Trophoblast cell (in vitro differentiated cells and primary cell): ENCODE measurements at regions not wholly inside any gene's neighbourhood (a gene's known extent, or its start where the extent isn't known, plus 50 kb on each side); places are given as distances from the start of the nearest gene placed in this dataset.
"Not testable (repeated sequence)": the region's sequence is repeated elsewhere in the genome, so short reads cannot be mapped to it uniquely, and the experiment has no call there.

Experiments
- DNase-seq, 2 donors: peaks; one replicate each; pipeline ENCODE4 v3.0.0-alpha.2; 2016
- H2AFZ ChIP-seq: 2 replicates; pipeline ENCODE4 v1.6.1; 2013; ENCODE audit warnings: low read length, moderate library complexity, mild to moderate bottlenecking; ENCODE audit not compliant: insufficient read depth, poor library complexity
- H2AK5ac ChIP-seq: 2 replicates; pipeline ENCODE4 v1.6.1; 2013; ENCODE audit warnings: mild to moderate bottlenecking, low read length
- H2BK120ac ChIP-seq: 2 replicates; pipeline ENCODE4 v1.6.1; 2013; ENCODE audit warnings: low read length, mild to moderate bottlenecking, moderate library complexity; ENCODE audit not compliant: insufficient read depth, poor library complexity
- H2BK12ac ChIP-seq: 2 replicates; pipeline ENCODE4 v1.6.1; 2013; ENCODE audit warnings: mild to moderate bottlenecking, low read length, moderate library complexity
- H2BK5ac ChIP-seq: 2 replicates; pipeline ENCODE4 v1.6.1; 2013; ENCODE audit warnings: low read length, low read depth, moderate library complexity, mild to moderate bottlenecking; ENCODE audit not compliant: poor library complexity
- H3K14ac ChIP-seq: 2 replicates; pipeline ENCODE4 v1.6.1; 2013; ENCODE audit warnings: mild to moderate bottlenecking, low read length
- H3K18ac ChIP-seq: 2 replicates; pipeline ENCODE4 v1.6.1; 2013; ENCODE audit warnings: mild to moderate bottlenecking, low read length
- H3K23ac ChIP-seq: 2 replicates; pipeline ENCODE4 v1.6.1; 2013; ENCODE audit warnings: low read length
- H3K27ac ChIP-seq: 2 replicates; pipeline ENCODE4 v1.5.1; 2013; ENCODE audit warnings: low read depth, mild to moderate bottlenecking, inconsistent platforms, low read length, moderate library complexity
- H3K27me3 ChIP-seq: 2 replicates; pipeline ENCODE4 v1.6.1; 2013; ENCODE audit warnings: inconsistent platforms, mild to moderate bottlenecking, low read length, moderate library complexity; ENCODE audit not compliant: insufficient read depth
- H3K36me3 ChIP-seq, 2 experiments: 1 replicate in 1 of 2; 2 replicates in 1 of 2; pipeline ENCODE4 v1.6.1; 2013; ENCODE audit warnings: low read length in 2 of 2, mild to moderate bottlenecking in 2 of 2, moderate library complexity in 1 of 2; ENCODE audit not compliant: insufficient read depth in 2 of 2, control insufficient read depth in 1 of 2
- H3K4ac ChIP-seq: 2 replicates; pipeline ENCODE4 v1.6.1; 2013; ENCODE audit warnings: low read depth, mild to moderate bottlenecking, low read length, moderate library complexity
- H3K4me1 ChIP-seq, 2 experiments: 1 replicate in 1 of 2; 2 replicates in 1 of 2; pipeline ENCODE4 v1.6.1; 2013; ENCODE audit warnings: low read length in 2 of 2, mild to moderate bottlenecking in 2 of 2, moderate library complexity in 1 of 2; ENCODE audit not compliant: insufficient read depth in 2 of 2, control insufficient read depth in 1 of 2
- H3K4me2 ChIP-seq: 2 replicates; pipeline ENCODE4 v1.6.1; 2013; ENCODE audit warnings: inconsistent platforms, mild to moderate bottlenecking, low read length, moderate library complexity
- H3K4me3 ChIP-seq: 2 replicates; pipeline ENCODE4 v1.5.1; 2013; ENCODE audit warnings: mild to moderate bottlenecking, low read depth, low read length, inconsistent platforms
- H3K79me1 ChIP-seq: one replicate; pipeline ENCODE4 v1.6.1; 2013; ENCODE audit warnings: low read length
- H3K79me2 ChIP-seq: 2 replicates; pipeline ENCODE4 v1.6.1; 2013; ENCODE audit warnings: low read length, mild to moderate bottlenecking; ENCODE audit not compliant: control insufficient read depth, insufficient read depth, poor library complexity
- H3K9ac ChIP-seq: 2 replicates; pipeline ENCODE4 v1.6.1; 2013; ENCODE audit warnings: mild to moderate bottlenecking, low read length
- H3K9me3 ChIP-seq: 2 replicates; pipeline ENCODE4 v1.6.1; 2013; ENCODE audit warnings: low read depth, mild to moderate bottlenecking, control low read depth, inconsistent platforms, low read length; ENCODE audit not compliant: insufficient read depth
- H4K12ac ChIP-seq: 2 replicates; pipeline ENCODE4 v1.6.1; 2013; ENCODE audit warnings: low read depth, mild to moderate bottlenecking, low read length, moderate library complexity
- H4K8ac ChIP-seq: 2 replicates; pipeline ENCODE4 v1.6.1; 2013; ENCODE audit warnings: low read depth, mild to moderate bottlenecking, low read length, moderate library complexity
- H4K91ac ChIP-seq: one replicate; pipeline ENCODE4 v1.6.1; 2013; ENCODE audit warnings: low read depth, mild to moderate bottlenecking, low read length, moderate library complexity
- WGBS: extraction: QIAGEN DNeasy Blood & Tissue Kit; methylation state at CpG from one replicate; pipeline ENCODE4 v1.1.7; 2013; ENCODE audit warnings: missing lambda C conversion rate; ENCODE audit not compliant: insufficient read length, insufficient coverage; ENCODE audit errors: extremely low coverage; 5-methylcytosine and 5-hydroxymethylcytosine counted together

GRCh38 chr10:120047373-120047772, 154.8 kb downstream of the SEC23IP start:
- H3K14ac ChIP-seq, H3K79me1 ChIP-seq, H3K9ac ChIP-seq, H3K36me3 ChIP-seq, H3K79me2 ChIP-seq, H3K18ac ChIP-seq, H3K23ac ChIP-seq, H3K27me3 ChIP-seq, H4K12ac ChIP-seq, H2BK120ac ChIP-seq, H3K4me3 ChIP-seq, H3K4ac ChIP-seq, H2AFZ ChIP-seq, H2AK5ac ChIP-seq, H3K4me1 ChIP-seq, H3K27ac ChIP-seq, H3K9me3 ChIP-seq, H4K8ac ChIP-seq, H2BK12ac ChIP-seq, H4K91ac ChIP-seq, DNase-seq, H2BK5ac ChIP-seq, H3K4me2 ChIP-seq: not testable (repeated sequence)
- no CpG with 5 or more reads among the region's 7 CpGs for WGBS

- no peak for DNase-seq
- no peak overlapping the region for H2AFZ ChIP-seq
- no peak overlapping the region for H3K23ac ChIP-seq
- H2BK120ac ChIP-seq = no peak overlapping the region
- H3K27ac ChIP-seq = no peak overlapping the region
- no peaks in the 10 kb centered on the region for H3K36me3 ChIP-seq
- no peak overlapping the region for H3K4ac ChIP-seq
- no peak overlapping the region for H3K18ac ChIP-seq
- H2BK5ac ChIP-seq = no peak overlapping the region
- H3K4me3 ChIP-seq = no peak overlapping the region
- no peak overlapping the region for H3K9ac ChIP-seq
- no peak overlapping the region for H3K4me2 ChIP-seq
- H3K79me1 ChIP-seq = no peaks in the 10 kb centered on the region
- no peaks in the 10 kb centered on the region for H3K9me3 ChIP-seq
- no peak overlapping the region for H3K14ac ChIP-seq
- no peaks in the 10 kb centered on the region for H3K27me3 ChIP-seq
- no peak overlapping the region for H4K8ac ChIP-seq
- H2AK5ac ChIP-seq = no peak overlapping the region
- no peak overlapping the region for H2BK12ac ChIP-seq
- no peaks in the 10 kb centered on the region for H3K4me1 ChIP-seq
- H4K12ac ChIP-seq = no peak overlapping the region
- no peak overlapping the region for H4K91ac ChIP-seq
- H3K79me2 ChIP-seq = no peaks in the 10 kb centered on the region
Measured at GRCh38 chr10:120047926-120048325, 155.4 kb downstream of the SEC23IP start.

GRCh38 chr10:120048391-120048790, 155.9 kb downstream of the SEC23IP start:
- H3K18ac ChIP-seq = no peak overlapping the region
- no peak overlapping the region for H2AK5ac ChIP-seq
- no peak overlapping the region for H2BK12ac ChIP-seq
- H3K4me1 ChIP-seq = no peaks in the 10 kb centered on the region
- H3K9ac ChIP-seq = no peak overlapping the region
- no peak overlapping the region for H3K14ac ChIP-seq
- H3K36me3 ChIP-seq = no peaks in the 10 kb centered on the region
- H3K27ac ChIP-seq = no peak overlapping the region
- H3K4me3 ChIP-seq = no peak overlapping the region
- no peak overlapping the region for H3K4me2 ChIP-seq
- H4K8ac ChIP-seq = no peak overlapping the region
- no peak overlapping the region for H4K91ac ChIP-seq
- H3K79me2 ChIP-seq = no peaks in the 10 kb centered on the region
- H2BK120ac ChIP-seq = no peak overlapping the region
- WGBS = no CpG with 5 or more reads among the region's 1 CpG
- no peak overlapping the region for H4K12ac ChIP-seq
- H3K23ac ChIP-seq = no peak overlapping the region
- H3K79me1 ChIP-seq = no peaks in the 10 kb centered on the region
- no peak overlapping the region for H3K4ac ChIP-seq
- H3K27me3 ChIP-seq = no peaks in the 10 kb centered on the region
- DNase-seq = no peak
- no peaks in the 10 kb centered on the region for H3K9me3 ChIP-seq
- H2AFZ ChIP-seq = no peak overlapping the region
- no peak overlapping the region for H2BK5ac ChIP-seq

GRCh38 chr10:120051671-120052070, 159.1 kb downstream of the SEC23IP start:
- no peak overlapping the region for H3K4ac ChIP-seq
- no peak overlapping the region for H3K4me3 ChIP-seq
- no peak overlapping the region for H3K23ac ChIP-seq
- H2BK120ac ChIP-seq = no peak overlapping the region
- no peak overlapping the region for H3K14ac ChIP-seq
- H3K27ac ChIP-seq = no peak overlapping the region
- H3K27me3 ChIP-seq = no peaks in the 10 kb centered on the region
- no peak overlapping the region for H4K8ac ChIP-seq
- WGBS = no CpG with 5 or more reads among the region's 6 CpGs
- DNase-seq = no peak
- no peak overlapping the region for H4K91ac ChIP-seq
- no peaks in the 10 kb centered on the region for H3K36me3 ChIP-seq
- no peak overlapping the region for H3K9ac ChIP-seq
- no peak overlapping the region for H4K12ac ChIP-seq
- H3K79me2 ChIP-seq = no peaks in the 10 kb centered on the region
- H3K79me1 ChIP-seq = no peaks in the 10 kb centered on the region
- no peak overlapping the region for H2BK12ac ChIP-seq
- H3K4me1 ChIP-seq = no peaks in the 10 kb centered on the region
- no peak overlapping the region for H2AFZ ChIP-seq
- H3K9me3 ChIP-seq = no peaks in the 10 kb centered on the region
- H3K18ac ChIP-seq = no peak overlapping the region
- no peak overlapping the region for H3K4me2 ChIP-seq
- no peak overlapping the region for H2BK5ac ChIP-seq
- no peak overlapping the region for H2AK5ac ChIP-seq
